Common myeloid progenitor, CD34-positive (primary cell): ENCODE measurements at regions not wholly inside any gene's neighbourhood (a gene's known extent, or its start where the extent isn't known, plus 50 kb on each side); places are given as distances from the start of the nearest gene placed in this dataset.

Source experiments
- CTCF ChIA-PET: fragments of 350-600 bp; sonication (Branson Sonifier 250); formaldehyde crosslinking; loops from one replicate; lab custom pipeline; 2021; ENCODE audit warnings: antibody characterized with exemption; lab: Charles Lee
- POLR2A ChIA-PET: fragments of 350-600 bp; sonication (Branson Sonifier 250); formaldehyde crosslinking; loops from one replicate; lab custom pipeline; 2021; ENCODE audit warnings: antibody characterized with exemption; lab: Charles Lee
- DNase-seq, 3 donors: peaks; one replicate each; pipeline versions ENCODE4 v3.0.0 to v3.0.0-alpha.2; 2013
- H3K27ac ChIP-seq, 2 experiments: 1 replicate in 1 of 2; 2 replicates in 1 of 2; pipeline ENCODE4 v1.7.0; 2013; ENCODE audit warnings: inconsistent platforms in 2 of 2, low read length in 2 of 2, mild to moderate bottlenecking in 2 of 2, low read depth in 1 of 2, moderate library complexity in 1 of 2; ENCODE audit not compliant: severe bottlenecking in 2 of 2, insufficient read depth in 1 of 2, poor library complexity in 1 of 2
- H3K27me3 ChIP-seq, 5 experiments: replicated peaks in 2 of 5; 1 replicate in 3 of 5; 2 replicates in 2 of 5; pipeline versions ENCODE4 v1.6.1 to v1.7.0; 2013; ENCODE audit warnings: low read length in 4 of 5, mild to moderate bottlenecking in 2 of 5, moderate library complexity in 2 of 5, inconsistent platforms in 1 of 5; ENCODE audit not compliant: insufficient read depth in 5 of 5, control insufficient read depth in 4 of 5
- H3K36me3 ChIP-seq, 4 experiments: 1 replicate in 2 of 4; 2 replicates in 2 of 4; pipeline versions ENCODE4 v1.6.1 to v1.7.0; 2013; ENCODE audit warnings: low read length in 3 of 4, control low read depth in 1 of 4, mild to moderate bottlenecking in 1 of 4; ENCODE audit not compliant: control insufficient read depth in 4 of 4, insufficient read depth in 4 of 4
- H3K4me1 ChIP-seq, 4 experiments: 1 replicate in 3 of 4; 2 replicates in 1 of 4; pipeline versions ENCODE4 v1.6.1 to v1.7.1; 2013; ENCODE audit warnings: low read length in 3 of 4, mild to moderate bottlenecking in 3 of 4, control low read depth in 1 of 4, inconsistent platforms in 1 of 4, moderate library complexity in 1 of 4; ENCODE audit not compliant: control insufficient read depth in 4 of 4, insufficient read depth in 4 of 4; ENCODE audit errors: control extremely low read depth in 1 of 4
- H3K4me3 ChIP-seq, 7 experiments: 1 replicate in 4 of 7; 2 replicates in 3 of 7; pipeline versions ENCODE4 v1.5.1 to v1.7.0; 2013; ENCODE audit warnings: mild to moderate bottlenecking in 7 of 7, low read length in 6 of 7, moderate library complexity in 6 of 7, inconsistent platforms in 2 of 7, low read depth in 2 of 7, control low read depth in 1 of 7; ENCODE audit not compliant: insufficient read depth in 4 of 7, control insufficient read depth in 1 of 7; ENCODE audit errors: extremely low read depth in 1 of 7
- H3K9me3 ChIP-seq, 5 experiments: 1 replicate in 4 of 5; 2 replicates in 1 of 5; pipeline versions ENCODE4 v1.6.1 to v1.7.1; 2013; ENCODE audit warnings: low read length in 4 of 5, mild to moderate bottlenecking in 2 of 5, inconsistent platforms in 1 of 5, low read depth in 1 of 5, moderate library complexity in 1 of 5; ENCODE audit not compliant: control insufficient read depth in 4 of 5, insufficient read depth in 2 of 5; ENCODE audit errors: control extremely low read depth in 1 of 5
- WGBS: methylation state at CpG from one replicate; pipeline ENCODE4 v1.1.5; 2013; ENCODE audit not compliant: insufficient coverage; 5-methylcytosine and 5-hydroxymethylcytosine counted together

DNA sequence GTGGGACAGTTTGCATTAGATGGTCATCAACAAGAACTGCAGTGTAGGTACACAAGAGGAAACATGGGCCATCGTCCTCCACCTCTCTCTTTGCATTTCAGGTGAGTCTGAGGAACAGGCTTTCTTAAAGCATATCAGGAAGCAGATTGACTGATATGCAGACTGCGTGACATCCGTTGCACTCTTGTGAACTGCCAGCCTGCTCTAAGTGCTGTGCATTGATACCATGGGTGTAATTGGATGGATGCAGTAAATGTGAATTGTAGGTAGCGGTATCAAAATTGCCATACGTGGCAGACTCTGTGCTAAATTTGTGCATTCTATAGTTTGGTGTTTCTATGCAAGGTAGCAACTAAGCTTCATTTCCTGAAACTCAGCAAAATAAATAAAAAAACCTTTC lies 1008.3 kb downstream of the EFNB2 start:
- ChIA-PET POLR2A (no interaction called here), CTCF (no interaction called here)
- Histone ChIP-seq H3K27ac (no peak overlapping the region), H3K36me3 (no peaks in the 10 kb centered on the region), H3K9me3 (no peaks in the 10 kb centered on the region), H3K4me1 (no peaks in the 10 kb centered on the region), H3K27me3 (no peaks in the 10 kb centered on the region), H3K4me3 (no peak overlapping the region)
- WGBS: 95% methylated on average over 5 of the region's 5 CpGs
- DNase-seq: no peak

DNA sequence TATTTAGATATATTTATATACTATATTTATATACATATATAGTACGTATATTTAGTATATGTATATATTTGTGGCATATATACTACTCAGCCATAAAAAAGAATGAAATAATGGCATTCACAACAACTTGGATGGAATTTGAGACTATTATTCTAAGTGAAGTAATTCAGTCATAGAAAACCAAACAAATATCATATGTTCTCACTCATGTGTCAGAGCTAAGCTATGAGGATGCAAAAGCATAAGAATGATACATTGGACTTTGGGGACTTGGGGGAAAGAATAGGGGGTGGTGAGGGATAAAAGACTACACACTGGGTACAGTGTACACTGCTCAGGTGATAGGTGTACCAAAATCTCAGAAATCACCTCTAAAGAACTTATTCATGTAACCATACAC lies 1015.7 kb downstream of the EFNB2 start:
- Histone ChIP-seq H3K27ac (no peak overlapping the region), H3K9me3 (no peaks in the 10 kb centered on the region), H3K27me3 (no peaks in the 10 kb centered on the region), H3K4me1 (no peaks in the 10 kb centered on the region), H3K36me3 (no peaks in the 10 kb centered on the region), H3K4me3 (no peak overlapping the region)
- whole genome bisulfite sequencing: no CpG with 5 or more reads among the region's 1 CpG
- no peak for DNase-seq
- CTCF ChIA-PET: no interaction called here
- POLR2A ChIA-PET: no interaction called here

DNA sequence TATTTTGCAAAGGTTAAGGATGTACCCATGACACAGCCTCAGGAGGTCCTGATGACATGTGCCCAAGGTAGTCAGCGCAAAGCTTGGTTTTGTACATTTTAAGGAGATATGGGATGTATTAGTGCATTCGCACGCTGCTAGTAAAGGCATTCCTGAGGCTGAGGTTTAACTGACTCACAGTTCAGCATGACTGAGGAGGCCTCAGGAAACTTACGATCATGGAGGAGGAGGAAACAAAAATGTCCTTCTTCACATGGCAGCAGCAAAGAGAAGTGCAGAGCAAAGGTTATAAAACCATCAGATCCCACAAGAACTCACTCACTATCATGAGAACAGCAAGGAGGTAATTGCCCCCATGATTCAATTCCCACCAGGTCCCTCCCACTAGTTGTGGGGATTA lies 1017.4 kb downstream of the EFNB2 start:
- Histone ChIP-seq H3K4me3 (no peak overlapping the region), H3K9me3 (no peaks in the 10 kb centered on the region), H3K36me3 (no peaks in the 10 kb centered on the region), H3K4me1 (no peaks in the 10 kb centered on the region), H3K27ac (no peak overlapping the region), H3K27me3 (no peaks in the 10 kb centered on the region)
- ChIA-PET CTCF (no interaction called here), POLR2A (no interaction called here)
- DNase-seq: peak in 2 of 3 donors; percentile 10 to 12
- 100% methylated on average over 4 of the region's 4 CpGs for WGBS

DNA sequence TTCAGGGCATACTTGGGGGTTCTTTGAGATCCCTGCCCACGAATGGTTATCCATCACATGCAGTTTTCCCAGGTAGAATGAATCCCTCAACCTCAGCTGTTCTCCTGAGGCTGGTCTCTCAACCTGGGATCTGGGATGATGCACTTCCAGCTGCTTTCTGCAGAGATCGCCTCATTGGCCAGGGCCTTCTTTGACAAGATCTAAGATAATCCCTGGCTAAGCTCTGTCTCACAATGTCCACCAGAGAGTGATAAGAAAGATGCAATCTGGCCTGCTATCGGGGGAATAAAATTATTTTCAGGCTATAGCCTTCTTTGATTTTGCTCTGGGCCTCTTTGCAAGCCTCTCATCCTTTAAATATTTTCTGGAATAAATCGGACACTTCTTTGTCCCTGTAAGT lies 1021.1 kb downstream of the EFNB2 start:
- no peak for DNase-seq
- H3K9me3 ChIP-seq: no peaks in the 10 kb centered on the region
- ChIA-PET CTCF (no interaction called here), POLR2A (no interaction called here)
- WGBS: 94% methylated on average over 3 of the region's 4 CpGs
- no peaks in the 10 kb centered on the region for H3K4me1 ChIP-seq
- H3K27me3 ChIP-seq: no peaks in the 10 kb centered on the region
- no peak overlapping the region for H3K4me3 ChIP-seq
- H3K36me3 ChIP-seq: no peaks in the 10 kb centered on the region
- no peak overlapping the region for H3K27ac ChIP-seq

DNA sequence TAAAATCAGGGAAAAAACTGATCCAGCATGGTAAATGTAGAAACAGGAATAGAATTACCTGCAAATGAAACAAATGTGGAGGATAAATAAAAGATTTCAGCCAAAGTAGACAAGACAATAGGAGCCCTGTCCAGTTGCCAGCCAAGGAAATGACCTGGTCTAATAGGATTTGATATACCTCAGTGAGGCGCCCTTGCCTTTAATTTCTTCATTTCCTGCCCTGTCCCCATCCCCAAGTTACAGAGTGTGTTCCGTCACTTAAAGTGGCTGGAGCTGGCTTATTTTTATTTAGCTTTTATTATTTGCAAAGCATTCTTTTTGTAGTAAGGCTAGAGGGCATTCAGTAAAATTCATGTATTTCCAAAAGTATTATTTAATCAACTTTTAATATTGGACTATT lies 1022.0 kb downstream of the EFNB2 start:
- Histone ChIP-seq H3K27ac (no peak overlapping the region), H3K27me3 (no peaks in the 10 kb centered on the region), H3K4me3 (no peak overlapping the region), H3K4me1 (no peaks in the 10 kb centered on the region), H3K9me3 (no peaks in the 10 kb centered on the region), H3K36me3 (no peaks in the 10 kb centered on the region)
- no CpG with 5 or more reads among the region's 2 CpGs for WGBS
- no peak for DNase-seq
- ChIA-PET POLR2A (no interaction called here), CTCF (no interaction called here)

DNA sequence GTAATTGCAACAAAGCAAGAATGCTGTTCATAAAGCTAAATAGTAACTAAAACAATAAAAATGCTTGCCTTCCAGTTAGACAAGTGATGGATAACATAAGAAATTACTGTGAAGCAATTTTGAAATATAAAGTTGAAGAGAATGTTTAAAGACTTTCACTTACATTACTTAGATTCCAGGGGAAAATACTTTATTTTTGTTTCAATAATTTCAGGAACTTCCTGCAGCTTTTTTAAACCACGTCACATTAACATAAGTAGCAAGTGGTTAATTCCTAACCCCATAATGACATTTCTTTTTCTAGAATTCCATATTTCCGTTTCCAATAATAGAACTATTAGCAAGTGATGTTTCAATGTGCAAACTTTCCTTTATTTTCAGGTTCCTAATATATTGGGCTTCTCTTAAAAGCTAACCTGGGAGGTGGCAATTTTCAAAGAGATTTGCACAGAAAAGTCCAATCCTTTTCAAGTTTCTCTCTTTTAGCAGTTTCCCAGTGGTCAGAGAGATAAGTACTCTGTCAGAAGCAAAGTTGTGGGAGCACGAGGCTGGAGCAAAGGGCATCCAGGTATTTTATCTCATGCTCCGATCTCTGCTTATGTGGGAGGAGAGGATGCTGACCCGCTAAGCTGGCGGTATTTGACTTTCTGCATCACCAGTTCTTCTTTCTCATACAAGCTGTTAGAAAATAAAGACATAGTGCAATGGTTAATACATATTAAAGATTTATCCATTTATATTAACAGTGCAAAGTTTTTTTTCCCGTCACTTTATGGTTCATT lies 1025.3 kb downstream of the EFNB2 start:
- H3K36me3 ChIP-seq: no peaks in the 10 kb centered on the region
- ChIA-PET POLR2A (no interaction called here), CTCF (no interaction called here)
- H3K4me1 ChIP-seq: no peaks in the 10 kb centered on the region
- H3K27ac ChIP-seq: no peak overlapping the region
- no peak overlapping the region for H3K4me3 ChIP-seq
- DNase-seq: no peak
- H3K9me3 ChIP-seq: no peaks in the 10 kb centered on the region
- WGBS: no CpG with 5 or more reads among the region's 7 CpGs
- no peaks in the 10 kb centered on the region for H3K27me3 ChIP-seq

DNA sequence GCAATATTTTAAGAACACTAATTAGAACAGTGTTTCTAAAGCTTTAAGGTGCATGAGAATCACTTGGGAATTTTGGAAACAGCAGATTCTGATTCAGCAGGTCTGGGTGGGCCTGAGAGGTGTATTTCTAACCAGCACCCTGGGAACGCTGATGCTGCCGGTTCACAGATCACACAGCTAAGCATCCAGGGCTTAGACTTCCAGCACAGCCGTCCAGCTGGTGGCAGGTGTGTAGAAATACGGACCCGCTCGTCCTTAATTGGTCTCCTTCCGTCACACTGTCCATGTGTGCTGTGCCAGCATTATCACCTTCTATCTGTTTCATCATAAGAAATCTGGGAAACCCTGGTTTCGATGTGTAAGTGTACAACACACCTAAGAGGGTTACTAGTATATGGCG lies 1029.0 kb downstream of the EFNB2 start:
- ChIA-PET POLR2A (no interaction called here), CTCF (no interaction called here)
- Histone ChIP-seq H3K4me1 (no peaks in the 10 kb centered on the region), H3K27me3 (no peaks in the 10 kb centered on the region), H3K36me3 (no peaks in the 10 kb centered on the region), H3K9me3 (no peaks in the 10 kb centered on the region), H3K27ac (no peak overlapping the region), H3K4me3 (no peak overlapping the region)
- WGBS: 99% methylated on average over 7 of the region's 9 CpGs
- DNase-seq: no peak
